Parathyroid adenoma (tissue), 2 donors: ENCODE measurements at regions not wholly inside any gene's neighbourhood (a gene's known extent, or its start where the extent isn't known, plus 50 kb on each side); places are given as distances from the start of the nearest gene placed in this dataset.

Experiments
- H2AFZ ChIP-seq: fragments of 300-600 bp; sonication (generic); one replicate; pipeline ENCODE4 v1.7.0; 2017; ENCODE audit warnings: antibody characterized with exemption, mild to moderate bottlenecking
- H3K27ac ChIP-seq: fragments of 300-600 bp; sonication (generic); one replicate; pipeline ENCODE4 v1.7.0; 2017
- H3K27me3 ChIP-seq: fragments of 300-600 bp; sonication (generic); one replicate; pipeline ENCODE4 v1.7.0; 2017; ENCODE audit warnings: low read length; ENCODE audit not compliant: control insufficient read depth, insufficient read depth
- H3K36me3 ChIP-seq: fragments of 300-600 bp; sonication (generic); one replicate; pipeline ENCODE4 v1.7.0; 2017; ENCODE audit warnings: low read length; ENCODE audit not compliant: control insufficient read depth, insufficient read depth
- H3K4me1 ChIP-seq: fragments of 300-600 bp; sonication (generic); one replicate; pipeline ENCODE4 v1.7.0; 2017; ENCODE audit warnings: control low read depth
- H3K4me2 ChIP-seq: fragments of 300-600 bp; sonication (generic); one replicate; pipeline ENCODE4 v1.7.0; 2017; ENCODE audit warnings: low read length
- H3K4me3 ChIP-seq: fragments of 300-600 bp; sonication (generic); one replicate; pipeline ENCODE4 v1.7.0; 2017; ENCODE audit warnings: low read depth, low read length
- H3K79me2 ChIP-seq: fragments of 300-600 bp; sonication (generic); one replicate; pipeline ENCODE4 v1.7.0; 2017; ENCODE audit warnings: control low read depth
- H3K9ac ChIP-seq: fragments of 300-600 bp; sonication (generic); one replicate; pipeline ENCODE4 v1.7.0; 2017; ENCODE audit warnings: mild to moderate bottlenecking
- H3K9me3 ChIP-seq: fragments of 300-600 bp; sonication (generic); one replicate; pipeline ENCODE4 v1.7.0; 2017; ENCODE audit warnings: low read length; ENCODE audit not compliant: control insufficient read depth
- TF ChIP-seq, protein P1 (sequence below): fragments of 300-600 bp; sonication (generic); IDR thresholded peaks from one replicate; pipeline ENCODE4 v1.7.0; 2017; ENCODE audit warnings: antibody characterized with exemption, mild to moderate bottlenecking
- donor health status: primary hyperparathyroidism.

DNA sequence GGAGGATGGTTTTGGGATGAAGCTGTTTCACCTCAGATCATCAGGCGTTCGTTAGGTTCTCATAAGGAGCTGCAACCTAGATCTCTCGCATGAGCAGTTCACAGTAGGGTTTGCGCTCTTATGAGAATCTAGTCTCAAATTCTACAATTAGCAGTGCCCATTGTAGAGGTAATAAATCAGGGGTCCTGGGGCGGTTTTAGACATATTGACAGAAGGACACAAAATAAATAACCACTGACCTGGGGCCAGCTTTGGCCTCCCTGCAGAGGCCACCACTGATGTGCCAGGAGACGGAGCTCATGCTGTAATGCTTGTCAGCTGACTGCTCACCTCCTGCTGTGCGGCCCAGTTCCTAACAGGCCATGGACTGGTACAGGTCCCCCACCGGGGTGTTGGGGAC is 67.6 kb upstream of the SPATA31D4 start:
- Histone ChIP-seq H3K4me1 (no peaks in the 10 kb centered on the region), H3K9me3 (no peaks in the 10 kb centered on the region)
- TF ChIP-seq, protein P1, sequence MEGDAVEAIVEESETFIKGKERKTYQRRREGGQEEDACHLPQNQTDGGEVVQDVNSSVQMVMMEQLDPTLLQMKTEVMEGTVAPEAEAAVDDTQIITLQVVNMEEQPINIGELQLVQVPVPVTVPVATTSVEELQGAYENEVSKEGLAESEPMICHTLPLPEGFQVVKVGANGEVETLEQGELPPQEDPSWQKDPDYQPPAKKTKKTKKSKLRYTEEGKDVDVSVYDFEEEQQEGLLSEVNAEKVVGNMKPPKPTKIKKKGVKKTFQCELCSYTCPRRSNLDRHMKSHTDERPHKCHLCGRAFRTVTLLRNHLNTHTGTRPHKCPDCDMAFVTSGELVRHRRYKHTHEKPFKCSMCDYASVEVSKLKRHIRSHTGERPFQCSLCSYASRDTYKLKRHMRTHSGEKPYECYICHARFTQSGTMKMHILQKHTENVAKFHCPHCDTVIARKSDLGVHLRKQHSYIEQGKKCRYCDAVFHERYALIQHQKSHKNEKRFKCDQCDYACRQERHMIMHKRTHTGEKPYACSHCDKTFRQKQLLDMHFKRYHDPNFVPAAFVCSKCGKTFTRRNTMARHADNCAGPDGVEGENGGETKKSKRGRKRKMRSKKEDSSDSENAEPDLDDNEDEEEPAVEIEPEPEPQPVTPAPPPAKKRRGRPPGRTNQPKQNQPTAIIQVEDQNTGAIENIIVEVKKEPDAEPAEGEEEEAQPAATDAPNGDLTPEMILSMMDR, result no peak

DNA sequence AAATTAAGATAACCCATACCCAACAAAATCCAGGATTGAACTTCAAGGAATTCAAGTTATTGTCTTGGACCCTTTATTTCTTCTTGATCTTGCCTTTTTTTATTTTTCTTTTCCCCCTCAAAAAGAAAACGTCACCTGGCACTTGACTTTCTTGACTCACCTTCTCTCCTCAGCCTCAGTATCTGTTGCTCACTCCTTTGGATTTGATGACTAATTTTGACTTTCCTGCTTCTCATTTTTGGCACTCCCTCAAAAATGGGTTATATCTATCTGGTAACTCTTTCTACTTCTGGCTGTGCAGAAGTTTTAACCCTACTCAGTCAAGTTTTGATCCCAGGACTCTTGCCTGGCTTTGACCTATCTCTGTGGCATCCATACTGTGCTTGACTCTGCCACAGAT is 66.6 kb upstream of the SPATA31D4 start:
- no peaks in the 10 kb centered on the region for H3K79me2 ChIP-seq
- no peak overlapping the region for H3K4me2 ChIP-seq
- H3K36me3 ChIP-seq, result no peaks in the 10 kb centered on the region
- H3K4me3 ChIP-seq, result no peak overlapping the region
- H2AFZ ChIP-seq, result no peak overlapping the region
- TF ChIP-seq, protein P1, result no peak
- H3K9me3 ChIP-seq, result no peaks in the 10 kb centered on the region
- no peak overlapping the region for H3K27ac ChIP-seq
- H3K9ac ChIP-seq, result no peak overlapping the region
- no peaks in the 10 kb centered on the region for H3K4me1 ChIP-seq
- no peaks in the 10 kb centered on the region for H3K27me3 ChIP-seq

More for the DNA sequence above, 67.6 kb upstream of the SPATA31D4 start:
- Histone ChIP-seq H3K27me3 (no peaks in the 10 kb centered on the region), H3K4me2 (no peak overlapping the region), H3K4me3 (no peak overlapping the region), H3K27ac (no peak overlapping the region), H2AFZ (no peak overlapping the region), H3K79me2 (no peaks in the 10 kb centered on the region), H3K36me3 (no peaks in the 10 kb centered on the region), H3K9ac (no peak overlapping the region)

DNA sequence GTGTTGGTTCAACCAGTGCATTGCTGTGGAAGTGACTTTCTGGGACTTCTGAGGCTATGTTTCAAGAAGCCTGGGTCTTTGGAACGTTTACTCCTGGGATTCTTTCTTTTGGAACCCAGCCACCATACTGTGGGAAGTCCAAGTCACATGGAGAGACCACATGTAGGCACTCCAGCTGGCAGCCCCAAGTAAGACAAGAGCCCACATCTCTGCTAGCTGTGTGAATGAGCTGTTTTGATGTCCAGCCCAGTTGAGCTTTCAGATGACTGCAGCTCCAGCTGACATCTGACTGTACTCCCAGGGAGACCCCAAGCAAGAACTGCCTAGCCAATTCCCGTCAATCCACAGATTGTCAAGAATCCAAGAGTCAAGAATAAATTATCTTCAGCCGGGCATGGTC is 60.1 kb upstream of the SPATA31D4 start:
- TF ChIP-seq, protein P1, result no peak
- Histone ChIP-seq H2AFZ (no peak overlapping the region), H3K27me3 (no peaks in the 10 kb centered on the region), H3K79me2 (no peaks in the 10 kb centered on the region), H3K4me1 (no peaks in the 10 kb centered on the region), H3K4me2 (no peak overlapping the region), H3K9ac (no peak overlapping the region), H3K36me3 (no peaks in the 10 kb centered on the region), H3K27ac (no peak overlapping the region), H3K9me3 (no peaks in the 10 kb centered on the region), H3K4me3 (no peak overlapping the region)

DNA sequence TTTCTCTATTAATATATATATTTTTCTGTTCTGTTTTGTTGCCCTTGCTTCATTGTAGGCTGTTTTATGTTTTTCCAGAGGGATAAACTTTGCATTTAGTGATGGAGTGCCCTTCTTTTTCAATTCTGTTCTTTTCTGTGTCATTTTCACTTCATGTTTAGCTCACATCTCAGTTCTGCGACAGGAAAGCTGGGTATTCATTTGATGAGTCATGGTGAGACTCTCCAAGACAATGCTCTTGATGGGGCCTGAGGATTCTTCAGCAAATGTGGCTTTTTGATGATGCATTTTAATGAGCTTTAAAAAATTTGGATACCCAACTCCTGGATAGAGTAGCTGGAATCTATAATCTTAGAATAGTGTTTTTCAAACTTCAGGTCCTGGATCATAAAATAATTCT is 56.5 kb upstream of the SPATA31D4 start:
- Histone ChIP-seq H3K4me1 (no peaks in the 10 kb centered on the region), H3K9ac (no peak overlapping the region), H2AFZ (no peak overlapping the region), H3K4me2 (no peak overlapping the region), H3K9me3 (no peaks in the 10 kb centered on the region), H3K4me3 (no peak overlapping the region), H3K27ac (no peak overlapping the region), H3K27me3 (no peaks in the 10 kb centered on the region), H3K79me2 (no peaks in the 10 kb centered on the region), H3K36me3 (no peaks in the 10 kb centered on the region)
- TF ChIP-seq, protein P1, result no peak

DNA sequence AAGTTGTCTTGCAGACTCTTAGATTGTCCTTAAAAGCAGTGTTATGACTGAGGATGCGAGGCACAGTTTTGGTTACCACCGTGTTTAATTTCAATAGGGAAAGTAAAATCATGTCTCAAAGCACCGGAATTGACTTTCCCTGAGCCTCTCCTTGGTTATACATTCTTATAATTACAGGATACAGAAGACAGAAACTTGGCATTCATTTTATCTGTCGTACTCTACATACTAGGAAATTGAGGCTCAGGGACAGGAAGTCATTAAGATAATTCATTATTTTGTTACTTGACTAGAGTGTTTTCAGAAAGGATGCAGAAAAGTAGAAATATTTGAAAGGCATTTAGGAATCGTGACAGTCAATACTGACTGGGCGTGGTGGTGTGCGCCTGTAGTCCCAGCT is 54.0 kb upstream of the SPATA31D4 start:
- Histone ChIP-seq H3K27ac (no peak overlapping the region), H3K4me3 (no peak overlapping the region), H3K4me1 (no peaks in the 10 kb centered on the region), H3K9ac (no peak overlapping the region), H3K9me3 (no peaks in the 10 kb centered on the region), H3K27me3 (no peaks in the 10 kb centered on the region), H3K79me2 (no peaks in the 10 kb centered on the region), H3K36me3 (no peaks in the 10 kb centered on the region), H3K4me2 (no peak overlapping the region), H2AFZ (no peak overlapping the region)
- TF ChIP-seq, protein P1, result no peak
